SK-N-SH treated with all-trans-retinoic acid at 6 μM for 48 hours (cell line): ENCODE measurements at regions not wholly inside any gene's neighbourhood (a gene's known extent, or its start where the extent isn't known, plus 50 kb on each side); places are given as distances from the start of the nearest gene placed in this dataset.

Source experiments
- TF ChIP-seq, protein P1 (sequence below): fragments of 250-450 bp; sonication (Bioruptor Pico); IDR thresholded peaks from 2 replicates; pipeline ENCODE4 v1.8.0; 2020; ENCODE audit warnings: mild to moderate bottlenecking, moderate library complexity, borderline replicate concordance

DNA sequence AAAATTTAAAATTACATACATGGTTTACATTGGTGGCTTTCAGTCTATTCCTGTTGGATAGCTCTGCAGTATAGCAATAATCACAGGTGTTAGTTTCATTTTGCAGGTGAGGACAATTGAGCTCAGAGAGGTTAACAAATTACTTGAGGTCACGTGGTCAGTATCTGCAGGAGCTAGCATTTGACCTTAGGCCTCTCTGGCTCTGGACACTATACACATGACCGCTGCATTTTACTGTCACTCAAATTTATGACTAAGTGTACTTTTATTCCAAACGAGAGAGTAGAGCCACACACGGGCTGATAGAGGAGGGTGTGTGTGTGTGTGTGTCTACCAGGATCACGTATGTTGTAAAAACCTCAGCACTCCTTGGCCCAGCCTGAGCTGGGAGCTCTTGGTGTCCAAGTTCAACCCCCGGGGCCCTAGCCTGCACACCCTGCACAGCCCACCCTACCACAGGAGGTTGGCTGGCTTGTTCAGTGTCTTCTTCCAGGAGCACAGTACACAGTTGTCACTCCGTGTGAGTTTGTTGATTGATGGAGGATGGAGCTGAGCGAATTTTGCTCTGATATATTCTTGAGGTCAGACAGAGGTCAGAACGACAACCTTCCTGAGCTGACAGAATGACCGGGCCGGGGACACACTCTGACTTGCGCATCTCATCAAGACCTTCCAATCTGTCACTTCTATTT lies 272.7 kb downstream of the GFRA1 start (continued):
- TF ChIP-seq, protein P1, sequence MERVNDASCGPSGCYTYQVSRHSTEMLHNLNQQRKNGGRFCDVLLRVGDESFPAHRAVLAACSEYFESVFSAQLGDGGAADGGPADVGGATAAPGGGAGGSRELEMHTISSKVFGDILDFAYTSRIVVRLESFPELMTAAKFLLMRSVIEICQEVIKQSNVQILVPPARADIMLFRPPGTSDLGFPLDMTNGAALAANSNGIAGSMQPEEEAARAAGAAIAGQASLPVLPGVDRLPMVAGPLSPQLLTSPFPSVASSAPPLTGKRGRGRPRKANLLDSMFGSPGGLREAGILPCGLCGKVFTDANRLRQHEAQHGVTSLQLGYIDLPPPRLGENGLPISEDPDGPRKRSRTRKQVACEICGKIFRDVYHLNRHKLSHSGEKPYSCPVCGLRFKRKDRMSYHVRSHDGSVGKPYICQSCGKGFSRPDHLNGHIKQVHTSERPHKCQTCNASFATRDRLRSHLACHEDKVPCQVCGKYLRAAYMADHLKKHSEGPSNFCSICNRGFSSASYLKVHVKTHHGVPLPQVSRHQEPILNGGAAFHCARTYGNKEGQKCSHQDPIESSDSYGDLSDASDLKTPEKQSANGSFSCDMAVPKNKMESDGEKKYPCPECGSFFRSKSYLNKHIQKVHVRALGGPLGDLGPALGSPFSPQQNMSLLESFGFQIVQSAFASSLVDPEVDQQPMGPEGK (CRISPR knock-in tag) = no peak
